ENCODE measurements at regions not wholly inside any gene's neighbourhood (a gene's known extent, or its start where the extent isn't known, plus 50 kb on each side); places are given as distances from the start of the nearest gene placed in this dataset.
"Not testable (repeated sequence)": the region's sequence is repeated elsewhere in the genome, so short reads cannot be mapped to it uniquely, and the experiment has no call there.

- no peak for TF ChIP-seq CTCF (conservative IDR thresholded peaks at IDR 0.05; ENCODE audit: control insufficient read depth, insufficient read depth, low read depth, low read length)
- H3K4me3 ChIP-seq (ENCODE audit: control insufficient read depth, low read depth, low read length) = no peak overlapping the region
- DNase-seq (ENCODE audit: low read depth) = peak; percentile 45
Measured at GRCh38 chrX:46325312-46325877, 219.8 kb downstream of the ZNF674 start.

- TF ChIP-seq CTCF (conservative IDR thresholded peaks at IDR 0.05; ENCODE audit: control insufficient read depth, insufficient read depth, low read depth, low read length) = no peak
- no peak for DNase-seq (ENCODE audit: low read depth)
- H3K4me3 ChIP-seq (ENCODE audit: control insufficient read depth, low read depth, low read length) = no peak overlapping the region
Measured at GRCh38 chrX:46324166-46324565, 221.1 kb downstream of the ZNF674 start.

GRCh38 chrX:46322929-46323328, 222.3 kb downstream of the ZNF674 start:
- not testable (repeated sequence) for DNase-seq (ENCODE audit: low read depth); H3K4me3 ChIP-seq (ENCODE audit: control insufficient read depth, low read depth, low read length)

GRCh38 chrX:46321676-46322075, 223.5 kb downstream of the ZNF674 start:
- no peak for TF ChIP-seq CTCF (conservative IDR thresholded peaks at IDR 0.05; ENCODE audit: control insufficient read depth, insufficient read depth, low read depth, low read length)
- no peak for DNase-seq (ENCODE audit: low read depth)
- H3K4me3 ChIP-seq (ENCODE audit: control insufficient read depth, low read depth, low read length) = no peak overlapping the region

GRCh38 chrX:46319750-46320149, 225.5 kb downstream of the ZNF674 start:
- H3K4me3 ChIP-seq (ENCODE audit: control insufficient read depth, low read depth, low read length) = no peak overlapping the region
- no peak for TF ChIP-seq CTCF (conservative IDR thresholded peaks at IDR 0.05; ENCODE audit: control insufficient read depth, insufficient read depth, low read depth, low read length)
- DNase-seq (ENCODE audit: low read depth) = no peak

- no peak for TF ChIP-seq CTCF (conservative IDR thresholded peaks at IDR 0.05; ENCODE audit: control insufficient read depth, insufficient read depth, low read depth, low read length)
- no peak for DNase-seq (ENCODE audit: low read depth)
- no peak overlapping the region for H3K4me3 ChIP-seq (ENCODE audit: control insufficient read depth, low read depth, low read length)
Measured at GRCh38 chrX:46318551-46318950, 226.7 kb downstream of the ZNF674 start.

GRCh38 chrX:46317163-46317562, 228.1 kb downstream of the ZNF674 start:
- no peak overlapping the region for H3K4me3 ChIP-seq (ENCODE audit: control insufficient read depth, low read depth, low read length)
- no peak for TF ChIP-seq CTCF (conservative IDR thresholded peaks at IDR 0.05; ENCODE audit: control insufficient read depth, insufficient read depth, low read depth, low read length)
- DNase-seq (ENCODE audit: low read depth) = no peak
